Neural cell (in vitro differentiated cells): ENCODE measurements at regions not wholly inside any gene's neighbourhood (a gene's known extent, or its start where the extent isn't known, plus 50 kb on each side); places are given as distances from the start of the nearest gene placed in this dataset.

Experiments used
- H2AFZ ChIP-seq: fragments of 200-600, 300-800 bp; sonication (generic), shearing (Covaris generic); 2 replicates; pipeline ENCODE4 v1.6.0; 2014; ENCODE audit warnings: low read depth, mild to moderate bottlenecking, antibody characterized with exemption, low read length, moderate library complexity
- H3F3A ChIP-seq: fragments of 200-600 bp; shearing (Covaris generic); 2 replicates; pipeline ENCODE4 v1.6.1; 2016; ENCODE audit warnings: mild to moderate bottlenecking, moderate library complexity, mixed read lengths, antibody characterized with exemption, low read length; ENCODE audit not compliant: insufficient read depth, poor library complexity, severe bottlenecking
- H3K27ac ChIP-seq: fragments of 200-600, 300-800 bp; sonication (generic), shearing (Covaris generic); 2 replicates; pipeline ENCODE4 v1.5.1; 2014; ENCODE audit warnings: mild to moderate bottlenecking, low read length, moderate library complexity
- H3K27me3 ChIP-seq: fragments of 300-800, 200-600 bp; sonication (generic), shearing (Covaris generic); 2 replicates; pipeline ENCODE4 v1.6.0; 2014; ENCODE audit warnings: mild to moderate bottlenecking, low read depth, low read length, moderate library complexity; ENCODE audit not compliant: insufficient read depth
- H3K36me3 ChIP-seq: fragments of 300-800, 200-600 bp; sonication (generic), shearing (Covaris generic); 2 replicates; pipeline ENCODE4 v1.5.1; 2014; ENCODE audit warnings: mild to moderate bottlenecking, antibody characterized with exemption, low read length, moderate library complexity; ENCODE audit not compliant: insufficient read depth
- H3K4me2 ChIP-seq: fragments of 300-800, 200-600 bp; sonication (generic), shearing (Covaris generic); 2 replicates; pipeline ENCODE4 v1.6.0; 2014; ENCODE audit warnings: mild to moderate bottlenecking, low read length
- H3K4me3 ChIP-seq: fragments of 300-800, 200-600 bp; sonication (generic), shearing (Covaris generic); 2 replicates; pipeline ENCODE4 v1.5.1; 2014; ENCODE audit warnings: mild to moderate bottlenecking, low read length, moderate library complexity
- H3K79me2 ChIP-seq: fragments of 200-600 bp; shearing (Covaris generic); replicated peaks from 2 replicates; pipeline ENCODE4 v1.6.0; 2014; ENCODE audit warnings: mild to moderate bottlenecking, low read length, moderate library complexity; ENCODE audit not compliant: insufficient read depth
- H3K9ac ChIP-seq: fragments of 300-800, 200-600 bp; sonication (generic), shearing (Covaris generic); 2 replicates; pipeline ENCODE4 v1.6.1; 2016; ENCODE audit warnings: mild to moderate bottlenecking, low read length, mixed read lengths
- H3K9me2 ChIP-seq: fragments of 200-600 bp; shearing (Covaris generic); 2 replicates; pipeline ENCODE4 v1.6.1; 2016; ENCODE audit warnings: mild to moderate bottlenecking, low read length, mixed read lengths; ENCODE audit not compliant: insufficient read depth
- H3K9me3 ChIP-seq: fragments of 200-600, 300-800 bp; sonication (generic), shearing (Covaris generic); 2 replicates; pipeline ENCODE4 v1.6.1; 2016; ENCODE audit warnings: mild to moderate bottlenecking, mixed run types, low read length, moderate library complexity, mixed read lengths
- H4K20me1 ChIP-seq: fragments of 200-600 bp; shearing (Covaris generic); 2 replicates; pipeline ENCODE4 v1.6.1; 2016; ENCODE audit warnings: mild to moderate bottlenecking, mixed run types; ENCODE audit not compliant: insufficient read depth
- CTCF ChIP-seq: fragments of 450-650 bp; IDR thresholded peaks from 2 replicates; pipeline ENCODE4 v1.5.1; 2014; ENCODE audit warnings: antibody characterized with exemption, mild to moderate bottlenecking, moderate library complexity; ENCODE audit not compliant: poor library complexity, severe bottlenecking
- EP300 ChIP-seq: fragments of 450-650 bp; conservative IDR thresholded peaks from 2 replicates; pipeline ENCODE4 v1.6.1; 2014; ENCODE audit warnings: antibody characterized with exemption, mild to moderate bottlenecking, moderate library complexity; ENCODE audit not compliant: poor library complexity, severe bottlenecking
- EZH2 ChIP-seq: fragments of 200-600, 300-800 bp; shearing (Covaris generic), sonication (generic); IDR thresholded peaks from 2 replicates; pipeline ENCODE4 v1.6.1; 2014; ENCODE audit warnings: antibody characterized with exemption, low read length, borderline replicate concordance, mild to moderate bottlenecking; ENCODE audit not compliant: insufficient read depth, poor library complexity, severe bottlenecking
- MXI1 ChIP-seq: fragments of 450-650 bp; conservative IDR thresholded peaks from 2 replicates; pipeline ENCODE4 v1.6.1; 2014; ENCODE audit warnings: antibody characterized with exemption, mild to moderate bottlenecking; ENCODE audit not compliant: poor library complexity, severe bottlenecking
- POLR2AphosphoS5 ChIP-seq: IDR thresholded peaks from 2 replicates; pipeline ENCODE4 v1.6.1; 2012
- RAD21 ChIP-seq: fragments of 450-650 bp; conservative IDR thresholded peaks from 2 replicates; pipeline ENCODE4 v1.6.1; 2014; ENCODE audit warnings: antibody characterized with exemption, mild to moderate bottlenecking, moderate library complexity
- SMC3 ChIP-seq: fragments of 450-650 bp; conservative IDR thresholded peaks from 2 replicates; pipeline ENCODE4 v1.6.1; 2014; ENCODE audit warnings: antibody characterized with exemption, mild to moderate bottlenecking, moderate library complexity; ENCODE audit not compliant: poor library complexity
- TAF1 ChIP-seq: IDR thresholded peaks from 2 replicates; pipeline ENCODE4 v1.6.1; 2012; ENCODE audit warnings: low read depth
- TF ChIP-seq, protein P1 (sequence below): IDR thresholded peaks from 2 replicates; pipeline ENCODE4 v1.6.1; 2012; ENCODE audit warnings: borderline replicate concordance

DNA sequence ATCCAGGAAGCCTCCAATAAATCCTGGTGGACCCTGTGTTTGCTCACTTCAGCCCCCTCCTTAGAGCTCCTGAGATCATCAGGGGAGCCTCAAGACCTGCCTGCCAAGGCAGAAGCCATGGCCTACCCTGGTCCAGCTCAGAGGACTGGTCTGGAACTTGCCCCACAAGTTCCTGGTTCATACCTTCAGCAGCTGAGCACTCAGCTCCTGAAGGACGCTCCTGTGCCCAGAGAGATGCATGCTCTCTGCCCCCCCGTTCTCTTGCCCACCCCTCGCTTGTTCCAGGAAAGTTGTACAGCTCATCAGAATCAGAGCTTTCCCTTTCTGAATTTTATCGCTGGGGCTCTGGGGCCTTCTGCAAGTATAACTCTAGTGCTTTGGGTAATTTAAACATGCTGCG lies 210.5 kb upstream of the ISX start:
- Histone ChIP-seq H3K4me2 (no peak overlapping the region), H3K36me3 (no peaks in the 10 kb centered on the region), H3K9me2 (no peaks in the 10 kb centered on the region), H3K9ac (no peak overlapping the region), H3K79me2 (no peaks in the 10 kb centered on the region), H3K9me3 (no peaks in the 10 kb centered on the region), H2AFZ (no peak overlapping the region), H3K4me3 (no peak overlapping the region), H3K27ac (no peak overlapping the region), H3K27me3 (no peaks in the 10 kb centered on the region), H4K20me1 (no peaks in the 10 kb centered on the region), H3F3A (no peaks in the 10 kb centered on the region)
- no peak for TF ChIP-seq EP300
- TF ChIP-seq TAF1, result no peak
- TF ChIP-seq POLR2AphosphoS5, result no peak
- no peak for TF ChIP-seq MXI1
- TF ChIP-seq RAD21, result no peak
- no peak for TF ChIP-seq CTCF
- TF ChIP-seq, protein P1, sequence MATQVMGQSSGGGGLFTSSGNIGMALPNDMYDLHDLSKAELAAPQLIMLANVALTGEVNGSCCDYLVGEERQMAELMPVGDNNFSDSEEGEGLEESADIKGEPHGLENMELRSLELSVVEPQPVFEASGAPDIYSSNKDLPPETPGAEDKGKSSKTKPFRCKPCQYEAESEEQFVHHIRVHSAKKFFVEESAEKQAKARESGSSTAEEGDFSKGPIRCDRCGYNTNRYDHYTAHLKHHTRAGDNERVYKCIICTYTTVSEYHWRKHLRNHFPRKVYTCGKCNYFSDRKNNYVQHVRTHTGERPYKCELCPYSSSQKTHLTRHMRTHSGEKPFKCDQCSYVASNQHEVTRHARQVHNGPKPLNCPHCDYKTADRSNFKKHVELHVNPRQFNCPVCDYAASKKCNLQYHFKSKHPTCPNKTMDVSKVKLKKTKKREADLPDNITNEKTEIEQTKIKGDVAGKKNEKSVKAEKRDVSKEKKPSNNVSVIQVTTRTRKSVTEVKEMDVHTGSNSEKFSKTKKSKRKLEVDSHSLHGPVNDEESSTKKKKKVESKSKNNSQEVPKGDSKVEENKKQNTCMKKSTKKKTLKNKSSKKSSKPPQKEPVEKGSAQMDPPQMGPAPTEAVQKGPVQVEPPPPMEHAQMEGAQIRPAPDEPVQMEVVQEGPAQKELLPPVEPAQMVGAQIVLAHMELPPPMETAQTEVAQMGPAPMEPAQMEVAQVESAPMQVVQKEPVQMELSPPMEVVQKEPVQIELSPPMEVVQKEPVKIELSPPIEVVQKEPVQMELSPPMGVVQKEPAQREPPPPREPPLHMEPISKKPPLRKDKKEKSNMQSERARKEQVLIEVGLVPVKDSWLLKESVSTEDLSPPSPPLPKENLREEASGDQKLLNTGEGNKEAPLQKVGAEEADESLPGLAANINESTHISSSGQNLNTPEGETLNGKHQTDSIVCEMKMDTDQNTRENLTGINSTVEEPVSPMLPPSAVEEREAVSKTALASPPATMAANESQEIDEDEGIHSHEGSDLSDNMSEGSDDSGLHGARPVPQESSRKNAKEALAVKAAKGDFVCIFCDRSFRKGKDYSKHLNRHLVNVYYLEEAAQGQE, result no peak
- TF ChIP-seq SMC3, result no peak
- no peak for TF ChIP-seq EZH2

GRCh38 chr22:34858066-34858465 lies 207.9 kb upstream of the ISX start:
- Histone ChIP-seq H3K36me3 (no peaks in the 10 kb centered on the region), H3K27me3 (no peaks in the 10 kb centered on the region), H2AFZ (no peak overlapping the region), H4K20me1 (no peaks in the 10 kb centered on the region), H3K9me2 (no peaks in the 10 kb centered on the region), H3K27ac (no peak overlapping the region), H3K4me2 (no peak overlapping the region), H3F3A (no peaks in the 10 kb centered on the region), H3K79me2 (no peaks in the 10 kb centered on the region), H3K4me3 (no peak overlapping the region), H3K9ac (no peak overlapping the region), H3K9me3 (no peaks in the 10 kb centered on the region)
- TF ChIP-seq RAD21 (no peak), CTCF (no peak), SMC3 (no peak), EZH2 (no peak), POLR2AphosphoS5 (no peak), EP300 (no peak), MXI1 (no peak), TAF1 (no peak)
- TF ChIP-seq, protein P1, result no peak
